ENCODE measurements at regions not wholly inside any gene's neighbourhood (a gene's known extent, or its start where the extent isn't known, plus 50 kb on each side); places are given as distances from the start of the nearest gene placed in this dataset.

GRCh38 chr14:47976139-47976538 is 300.7 kb upstream of the MDGA2 start:
- TF ChIP-seq, protein P1, sequence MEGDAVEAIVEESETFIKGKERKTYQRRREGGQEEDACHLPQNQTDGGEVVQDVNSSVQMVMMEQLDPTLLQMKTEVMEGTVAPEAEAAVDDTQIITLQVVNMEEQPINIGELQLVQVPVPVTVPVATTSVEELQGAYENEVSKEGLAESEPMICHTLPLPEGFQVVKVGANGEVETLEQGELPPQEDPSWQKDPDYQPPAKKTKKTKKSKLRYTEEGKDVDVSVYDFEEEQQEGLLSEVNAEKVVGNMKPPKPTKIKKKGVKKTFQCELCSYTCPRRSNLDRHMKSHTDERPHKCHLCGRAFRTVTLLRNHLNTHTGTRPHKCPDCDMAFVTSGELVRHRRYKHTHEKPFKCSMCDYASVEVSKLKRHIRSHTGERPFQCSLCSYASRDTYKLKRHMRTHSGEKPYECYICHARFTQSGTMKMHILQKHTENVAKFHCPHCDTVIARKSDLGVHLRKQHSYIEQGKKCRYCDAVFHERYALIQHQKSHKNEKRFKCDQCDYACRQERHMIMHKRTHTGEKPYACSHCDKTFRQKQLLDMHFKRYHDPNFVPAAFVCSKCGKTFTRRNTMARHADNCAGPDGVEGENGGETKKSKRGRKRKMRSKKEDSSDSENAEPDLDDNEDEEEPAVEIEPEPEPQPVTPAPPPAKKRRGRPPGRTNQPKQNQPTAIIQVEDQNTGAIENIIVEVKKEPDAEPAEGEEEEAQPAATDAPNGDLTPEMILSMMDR (IDR thresholded peaks at IDR 0.05; ENCODE audit: unreplicated experiment) = no peak
- Mint-ChIP-seq H3K27ac (ENCODE audit: unreplicated experiment) (no peak overlapping the region), H3K4me1 (ENCODE audit: unreplicated experiment) (no peaks in the 10 kb centered on the region), H3K27me3 (ENCODE audit: unreplicated experiment) (peaks cover 2% of the 10 kb centered on the region), H3K36me3 (ENCODE audit: low read depth, unreplicated experiment) (no peaks in the 10 kb centered on the region), H3K9me3 (ENCODE audit: unreplicated experiment) (no peaks in the 10 kb centered on the region), H3K4me3 (ENCODE audit: unreplicated experiment) (no peak overlapping the region)
- DNase-seq (ENCODE audit: low spot score) = no peak

DNA sequence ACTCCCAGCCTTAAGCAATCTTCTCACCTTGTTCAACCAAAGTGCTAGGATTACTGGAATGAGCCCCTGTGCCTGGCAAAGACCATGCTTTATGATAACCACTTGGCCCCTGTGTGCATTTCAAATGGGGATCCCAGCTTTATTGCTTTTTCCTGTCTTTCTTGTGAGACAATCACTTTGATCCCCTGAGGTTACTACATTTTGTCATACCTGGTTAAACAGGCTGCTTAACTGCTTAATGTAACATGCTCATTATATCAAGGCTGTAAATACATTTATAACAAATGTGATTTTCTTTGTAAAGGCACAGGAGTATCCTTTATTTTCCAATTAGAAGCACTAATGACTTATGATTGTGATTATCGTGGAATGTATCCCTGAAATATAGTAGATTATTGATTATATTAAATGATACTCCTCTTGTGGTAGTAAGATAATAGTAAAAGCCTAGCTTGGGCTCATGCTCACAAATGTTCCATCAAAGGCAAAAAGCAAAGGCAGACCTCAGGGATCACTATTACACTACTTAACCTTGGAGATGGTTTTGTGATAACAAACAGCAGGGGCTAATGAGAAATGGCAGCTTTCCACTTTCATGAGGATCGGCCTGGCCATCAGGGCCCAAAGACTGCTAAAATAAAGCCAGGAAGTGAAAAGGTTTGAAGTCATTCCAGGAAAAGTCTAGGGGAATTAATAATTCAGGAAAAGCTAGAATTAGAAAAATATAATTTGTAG is 290.8 kb upstream of the MDGA2 start:
- Mint-ChIP-seq H3K9me3 (ENCODE audit: unreplicated experiment) (no peaks in the 10 kb centered on the region), H3K4me3 (ENCODE audit: unreplicated experiment) (no peak overlapping the region), H3K27ac (ENCODE audit: unreplicated experiment) (no peak overlapping the region), H3K36me3 (ENCODE audit: low read depth, unreplicated experiment) (no peaks in the 10 kb centered on the region), H3K27me3 (ENCODE audit: unreplicated experiment) (no peaks in the 10 kb centered on the region), H3K4me1 (ENCODE audit: unreplicated experiment) (no peaks in the 10 kb centered on the region)
- DNase-seq (ENCODE audit: low spot score) = no peak
- TF ChIP-seq, protein P1 (IDR thresholded peaks at IDR 0.05; ENCODE audit: unreplicated experiment) = no peak

DNA sequence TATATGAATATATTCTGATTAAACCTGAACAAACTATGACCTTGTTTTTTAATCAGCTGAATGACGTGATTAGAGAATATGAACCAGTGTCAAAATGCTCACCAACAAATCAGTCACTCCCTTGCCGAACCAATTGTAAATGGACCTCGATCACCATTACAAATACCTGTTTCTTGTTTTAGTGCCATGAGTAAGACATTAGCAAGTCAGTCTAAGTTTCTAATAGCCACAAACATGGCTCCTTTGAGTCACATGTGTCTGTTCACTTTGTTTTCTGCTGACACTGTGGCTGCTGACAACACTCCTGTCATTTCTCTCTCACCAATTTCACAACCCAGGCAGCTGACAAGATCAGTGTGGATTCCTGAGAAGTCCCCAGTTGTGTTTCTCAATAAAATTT is 286.2 kb upstream of the MDGA2 start:
- Mint-ChIP-seq H3K27ac (ENCODE audit: unreplicated experiment) (no peak overlapping the region), H3K4me1 (ENCODE audit: unreplicated experiment) (no peaks in the 10 kb centered on the region), H3K36me3 (ENCODE audit: low read depth, unreplicated experiment) (no peaks in the 10 kb centered on the region), H3K4me3 (ENCODE audit: unreplicated experiment) (no peak overlapping the region), H3K27me3 (ENCODE audit: unreplicated experiment) (no peaks in the 10 kb centered on the region), H3K9me3 (ENCODE audit: unreplicated experiment) (no peaks in the 10 kb centered on the region)
- TF ChIP-seq, protein P1 (IDR thresholded peaks at IDR 0.05; ENCODE audit: unreplicated experiment) = no peak
- DNase-seq (ENCODE audit: low spot score) = no peak

- TF ChIP-seq, protein P1 (IDR thresholded peaks at IDR 0.05; ENCODE audit: unreplicated experiment) = no peak
- Mint-ChIP-seq H3K27ac (ENCODE audit: unreplicated experiment) (no peak overlapping the region), H3K4me3 (ENCODE audit: unreplicated experiment) (no peak overlapping the region), H3K27me3 (ENCODE audit: unreplicated experiment) (no peaks in the 10 kb centered on the region), H3K9me3 (ENCODE audit: unreplicated experiment) (no peaks in the 10 kb centered on the region), H3K36me3 (ENCODE audit: low read depth, unreplicated experiment) (no peaks in the 10 kb centered on the region), H3K4me1 (ENCODE audit: unreplicated experiment) (no peaks in the 10 kb centered on the region)
- no peak for DNase-seq (ENCODE audit: low spot score)
Observed at GRCh38 chr14:47959740-47960139, 284.3 kb upstream of the MDGA2 start.

DNA sequence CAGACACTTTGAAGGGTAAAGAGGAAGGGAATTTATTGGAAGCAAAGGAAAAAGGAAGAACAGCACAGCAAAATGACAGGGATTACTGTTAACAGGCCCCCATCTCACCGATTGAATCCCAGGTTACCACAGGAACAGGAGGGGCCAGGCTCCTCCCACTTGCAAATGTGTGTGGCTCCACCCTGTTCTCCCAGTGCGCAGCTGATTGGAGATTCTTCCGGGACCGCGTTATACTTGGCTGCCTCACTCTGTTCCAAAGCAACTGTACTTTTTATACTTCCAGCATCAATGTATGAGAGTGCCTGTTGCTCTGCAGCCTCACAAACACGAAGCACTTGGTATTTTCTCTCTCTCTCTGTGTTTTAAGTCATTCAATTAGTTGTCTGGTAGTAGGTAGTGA is 273.6 kb upstream of the MDGA2 start:
- Mint-ChIP-seq H3K27ac (ENCODE audit: unreplicated experiment) (no peak overlapping the region), H3K36me3 (ENCODE audit: low read depth, unreplicated experiment) (no peaks in the 10 kb centered on the region), H3K4me3 (ENCODE audit: unreplicated experiment) (no peak overlapping the region), H3K9me3 (ENCODE audit: unreplicated experiment) (no peaks in the 10 kb centered on the region), H3K4me1 (ENCODE audit: unreplicated experiment) (no peaks in the 10 kb centered on the region), H3K27me3 (ENCODE audit: unreplicated experiment) (no peaks in the 10 kb centered on the region)
- no peak for DNase-seq (ENCODE audit: low spot score)
- TF ChIP-seq, protein P1 (IDR thresholded peaks at IDR 0.05; ENCODE audit: unreplicated experiment) = no peak

All from endothelial cell (in vitro differentiated cells).